GM12875 (cell line): ENCODE measurements at regions not wholly inside any gene's neighbourhood (a gene's known extent, or its start where the extent isn't known, plus 50 kb on each side); places are given as distances from the start of the nearest gene placed in this dataset.
A peak's percentile ranks its signal among the peaks of the same experiment; 100 is the strongest.
"Not testable (repeated sequence)": the region's sequence is repeated elsewhere in the genome, so short reads cannot be mapped to it uniquely, and the experiment has no call there.

Source experiments
- H3K4me3 ChIP-seq: one replicate; pipeline ENCODE4 v1.5.1; 2011; ENCODE audit warnings: low read depth, low read length, control low read depth
- TF ChIP-seq, protein P1 (sequence below): IDR thresholded peaks from 2 replicates; pipeline ENCODE4 v1.5.1; 2011; ENCODE audit warnings: low read depth, mild to moderate bottlenecking, control low read depth, inconsistent platforms, low read length, moderate library complexity, borderline replicate concordance; ENCODE audit not compliant: insufficient read depth

DNA sequence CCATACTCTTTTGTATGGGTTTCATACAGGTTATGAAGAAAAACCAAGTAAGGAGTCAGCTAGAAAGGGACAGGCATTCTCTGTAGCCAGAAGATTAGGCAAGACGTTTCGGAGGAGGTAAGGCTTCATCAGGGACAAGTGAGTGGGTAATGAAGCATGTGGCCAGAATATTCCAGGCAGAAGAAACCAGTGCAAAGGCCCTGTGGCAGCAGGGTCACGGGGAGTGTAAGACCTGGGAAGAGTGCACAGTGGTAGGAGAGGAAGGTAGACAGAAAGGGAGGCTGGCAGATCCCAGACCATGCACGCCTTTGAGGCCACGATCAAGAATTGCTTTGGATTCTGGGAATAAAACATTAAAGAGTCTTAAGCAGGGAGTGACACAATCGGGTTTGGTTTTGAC, 177.6 kb downstream of the MIAT start:
- H3K4me3 ChIP-seq, result no peak overlapping the region
- TF ChIP-seq, protein P1, sequence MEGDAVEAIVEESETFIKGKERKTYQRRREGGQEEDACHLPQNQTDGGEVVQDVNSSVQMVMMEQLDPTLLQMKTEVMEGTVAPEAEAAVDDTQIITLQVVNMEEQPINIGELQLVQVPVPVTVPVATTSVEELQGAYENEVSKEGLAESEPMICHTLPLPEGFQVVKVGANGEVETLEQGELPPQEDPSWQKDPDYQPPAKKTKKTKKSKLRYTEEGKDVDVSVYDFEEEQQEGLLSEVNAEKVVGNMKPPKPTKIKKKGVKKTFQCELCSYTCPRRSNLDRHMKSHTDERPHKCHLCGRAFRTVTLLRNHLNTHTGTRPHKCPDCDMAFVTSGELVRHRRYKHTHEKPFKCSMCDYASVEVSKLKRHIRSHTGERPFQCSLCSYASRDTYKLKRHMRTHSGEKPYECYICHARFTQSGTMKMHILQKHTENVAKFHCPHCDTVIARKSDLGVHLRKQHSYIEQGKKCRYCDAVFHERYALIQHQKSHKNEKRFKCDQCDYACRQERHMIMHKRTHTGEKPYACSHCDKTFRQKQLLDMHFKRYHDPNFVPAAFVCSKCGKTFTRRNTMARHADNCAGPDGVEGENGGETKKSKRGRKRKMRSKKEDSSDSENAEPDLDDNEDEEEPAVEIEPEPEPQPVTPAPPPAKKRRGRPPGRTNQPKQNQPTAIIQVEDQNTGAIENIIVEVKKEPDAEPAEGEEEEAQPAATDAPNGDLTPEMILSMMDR, result no peak

DNA sequence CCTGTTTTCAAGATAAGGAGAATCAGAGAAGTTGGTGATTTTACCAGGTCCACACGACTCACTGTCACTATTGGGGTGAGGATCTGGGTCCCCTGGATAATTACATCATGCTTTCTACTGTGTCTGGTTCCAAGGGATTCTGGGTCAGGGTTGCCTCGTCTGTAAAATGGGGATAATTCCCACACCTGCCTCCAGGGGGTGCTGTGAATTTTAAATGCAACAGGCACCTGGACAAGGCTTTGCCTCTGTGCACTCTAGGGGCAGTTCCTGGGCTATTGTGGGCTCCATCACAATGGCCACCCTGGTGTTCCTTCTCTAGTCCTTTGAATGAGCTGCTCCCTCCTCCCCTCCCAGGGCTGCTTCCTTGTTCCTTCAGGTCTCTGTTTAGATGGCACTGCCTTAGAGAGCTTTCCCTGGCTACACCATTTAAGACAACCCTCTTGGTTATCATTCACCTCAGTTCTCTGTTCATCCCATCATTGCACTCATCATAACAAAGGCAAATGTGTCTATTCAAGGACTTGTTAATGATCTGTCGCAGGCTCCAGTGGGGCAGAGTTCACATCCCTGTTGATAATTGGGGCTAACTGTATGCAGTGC, 178.6 kb downstream of the MIAT start:
- no peak overlapping the region for H3K4me3 ChIP-seq
- TF ChIP-seq, protein P1, result peak; percentile 66

DNA sequence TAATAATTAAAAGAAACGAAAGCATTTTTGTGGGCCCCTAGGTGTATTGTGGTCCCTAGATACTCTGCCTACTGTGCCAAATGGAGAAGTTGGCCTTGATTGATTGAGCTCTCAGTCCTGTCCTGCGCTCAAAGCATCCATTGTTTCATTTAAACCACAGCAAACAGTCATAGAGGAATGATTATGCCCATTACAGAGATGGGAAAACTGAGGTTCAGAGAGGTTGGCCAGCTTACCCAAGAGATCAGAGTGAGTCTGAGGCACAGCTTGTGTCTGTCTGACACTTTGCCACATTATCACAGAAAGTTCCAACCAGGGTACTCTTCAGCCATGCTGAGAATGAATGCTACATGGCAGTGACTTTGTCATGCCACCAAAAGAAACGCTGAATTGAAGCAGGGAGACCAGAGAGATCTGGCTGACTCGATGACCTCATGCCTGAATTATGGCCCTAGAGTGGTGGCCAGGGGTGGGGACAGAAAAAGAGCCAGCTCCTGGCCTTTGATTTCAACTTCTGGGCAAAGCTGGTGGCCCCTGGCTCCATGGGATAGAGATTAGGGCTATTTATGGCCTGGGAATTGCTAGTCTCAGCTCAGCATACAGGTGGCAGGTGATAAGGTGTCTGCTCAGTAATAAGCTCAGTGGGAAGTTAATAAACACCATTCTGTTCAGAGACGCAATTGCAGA, 180.5 kb downstream of the MIAT start:
- TF ChIP-seq, protein P1, result no peak

DNA sequence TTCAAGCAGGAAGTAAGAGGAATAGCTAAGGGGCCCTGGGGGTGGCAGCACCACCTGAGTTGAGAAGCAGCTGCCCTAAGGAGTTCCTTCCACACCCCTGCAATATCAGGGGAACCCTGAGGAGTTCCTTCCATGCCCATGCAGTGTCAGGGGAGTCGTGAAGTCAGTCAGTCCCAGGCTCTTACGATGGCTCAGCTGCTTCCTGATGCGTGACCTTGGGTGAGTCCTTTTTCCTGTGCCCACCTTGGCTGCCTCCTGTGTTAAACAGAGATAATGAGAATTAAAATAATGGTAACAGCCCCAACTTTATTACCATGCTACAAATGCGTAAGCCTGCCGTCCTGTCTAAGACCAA, 181.1 kb downstream of the MIAT start:
- no peak overlapping the region for H3K4me3 ChIP-seq
- TF ChIP-seq, protein P1, result no peak

More for the DNA sequence above, 180.5 kb downstream of the MIAT start:
- H3K4me3 ChIP-seq, result no peak overlapping the region

DNA sequence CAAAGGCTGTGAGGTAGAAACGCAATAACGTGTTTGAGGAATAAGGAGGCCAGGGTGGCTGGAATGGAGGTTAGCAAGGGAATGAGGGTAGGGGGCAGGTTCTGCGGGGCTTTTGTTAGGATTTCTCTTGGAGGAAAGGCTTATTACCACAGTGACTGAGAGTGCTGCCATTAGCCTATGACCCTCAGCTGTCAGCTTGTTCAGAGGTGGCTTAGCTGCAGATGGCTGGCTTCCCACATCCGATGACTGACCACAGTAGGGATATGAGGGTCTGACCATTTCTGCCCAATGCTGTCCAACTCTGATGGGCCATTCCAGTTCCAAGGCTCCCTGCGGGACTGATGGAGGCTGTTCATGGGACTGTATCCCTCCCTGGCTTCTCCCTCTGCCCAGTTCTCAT, 181.8 kb downstream of the MIAT start:
- TF ChIP-seq, protein P1, result no peak
- H3K4me3 ChIP-seq, result no peak overlapping the region

DNA sequence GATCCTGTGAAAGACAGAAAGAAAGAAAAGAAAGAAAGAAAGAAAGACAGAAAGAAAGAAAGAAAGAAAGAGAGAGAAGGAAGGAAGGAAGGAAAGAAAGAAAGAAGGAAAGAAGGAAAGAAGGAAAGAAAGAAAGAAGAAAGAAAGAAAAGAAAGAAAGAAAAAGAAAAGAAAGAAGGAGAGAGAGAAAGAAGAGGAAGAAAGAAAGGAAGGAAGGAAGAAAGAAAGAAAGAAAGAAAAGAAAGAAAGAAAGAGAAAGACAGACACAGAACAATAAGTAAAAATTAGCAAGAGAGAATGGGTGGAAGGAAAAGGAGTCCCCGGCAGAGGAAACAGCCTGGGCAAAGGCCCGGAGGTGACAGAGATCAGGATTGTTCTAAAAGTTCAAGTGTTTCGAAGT, 183.4 kb downstream of the MIAT start:
- not testable (repeated sequence) for H3K4me3 ChIP-seq

DNA sequence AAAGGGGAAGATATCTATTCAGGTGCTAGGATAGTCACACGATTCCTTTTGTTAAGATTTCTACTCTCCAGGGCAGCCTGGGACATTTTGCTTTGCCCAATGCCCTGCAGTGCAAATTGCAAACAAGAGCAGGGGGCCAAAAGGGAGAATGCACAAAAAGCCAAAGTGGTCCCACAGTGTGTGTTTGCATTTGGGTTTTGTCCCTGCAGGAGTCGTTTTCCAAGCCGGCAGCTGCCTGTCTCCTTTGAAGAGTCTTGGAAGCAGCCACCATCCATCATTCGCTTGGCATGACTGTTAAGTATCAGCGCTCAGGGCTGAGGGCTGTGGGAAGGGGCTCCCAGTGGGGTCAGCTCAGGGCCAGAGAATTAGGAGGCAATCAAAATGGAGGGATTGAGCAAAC, 184.7 kb downstream of the MIAT start:
- no peak overlapping the region for H3K4me3 ChIP-seq
- TF ChIP-seq, protein P1, result no peak
